GM18502 (cell line): ENCODE measurements at regions not wholly inside any gene's neighbourhood (a gene's known extent, or its start where the extent isn't known, plus 50 kb on each side); places are given as distances from the start of the nearest gene placed in this dataset.

ENCODE experiments used
- ATAC-seq: cut with Tn5 transposase; IDR thresholded peaks from one replicate; pipeline ENCODE4 v1.9.1; 2021; ENCODE audit warnings: mild to moderate bottlenecking; ENCODE audit not compliant: unreplicated experiment, poor library complexity

GRCh38 chr10:55426138-55426537, 625.1 kb upstream of the PCDH15 start:
- ATAC-seq, result no peak

GRCh38 chr10:55410415-55410885, 609.4 kb upstream of the PCDH15 start:
- ATAC-seq, result no peak

GRCh38 chr10:55404094-55404493, 603.1 kb upstream of the PCDH15 start:
- no peak for ATAC-seq

- no peak for ATAC-seq
Observed at GRCh38 chr10:55400075-55400849, 599.2 kb upstream of the PCDH15 start.

GRCh38 chr10:55398497-55398882, 597.5 kb upstream of the PCDH15 start:
- no peak for ATAC-seq

- no peak for ATAC-seq
Observed at GRCh38 chr10:55397777-55398496, 596.9 kb upstream of the PCDH15 start.

- ATAC-seq, result no peak
Observed at GRCh38 chr10:55378196-55378595, 577.2 kb upstream of the PCDH15 start.

- ATAC-seq, result no peak
Observed at GRCh38 chr10:55374917-55375316, 573.9 kb upstream of the PCDH15 start.

- ATAC-seq, result no peak
Observed at GRCh38 chr10:55374060-55374459, 573.0 kb upstream of the PCDH15 start.

- ATAC-seq, result no peak
Observed at GRCh38 chr10:55369670-55370420, 568.8 kb upstream of the PCDH15 start.

GRCh38 chr10:55368467-55368866, 567.4 kb upstream of the PCDH15 start:
- no peak for ATAC-seq

- no peak for ATAC-seq
Observed at GRCh38 chr10:55367555-55367954, 566.5 kb upstream of the PCDH15 start.

- ATAC-seq, result no peak
Observed at GRCh38 chr10:55358539-55358938, 557.5 kb upstream of the PCDH15 start.

GRCh38 chr10:55353414-55353813, 552.4 kb upstream of the PCDH15 start:
- ATAC-seq, result no peak

- ATAC-seq, result no peak
Observed at GRCh38 chr10:55351431-55351830, 550.4 kb upstream of the PCDH15 start.

- no peak for ATAC-seq
Observed at GRCh38 chr10:55348534-55348933, 547.5 kb upstream of the PCDH15 start.

GRCh38 chr10:55330486-55330885, 529.5 kb upstream of the PCDH15 start:
- ATAC-seq, result no peak

- ATAC-seq, result no peak
Observed at GRCh38 chr10:55329796-55330195, 528.8 kb upstream of the PCDH15 start.

- no peak for ATAC-seq
Observed at GRCh38 chr10:55320187-55320700, 519.2 kb upstream of the PCDH15 start.

GRCh38 chr10:55311848-55312635, 511.0 kb upstream of the PCDH15 start:
- no peak for ATAC-seq
